Fibroblast of upper back skin (primary cell): ENCODE measurements at regions not wholly inside any gene's neighbourhood (a gene's known extent, or its start where the extent isn't known, plus 50 kb on each side); places are given as distances from the start of the nearest gene placed in this dataset.
"Not testable (repeated sequence)": the region's sequence is repeated elsewhere in the genome, so short reads cannot be mapped to it uniquely, and the experiment has no call there.

Source experiments
- DNase-seq: peaks from one replicate; pipeline ENCODE4 v3.0.0-alpha.2; 2013

DNA sequence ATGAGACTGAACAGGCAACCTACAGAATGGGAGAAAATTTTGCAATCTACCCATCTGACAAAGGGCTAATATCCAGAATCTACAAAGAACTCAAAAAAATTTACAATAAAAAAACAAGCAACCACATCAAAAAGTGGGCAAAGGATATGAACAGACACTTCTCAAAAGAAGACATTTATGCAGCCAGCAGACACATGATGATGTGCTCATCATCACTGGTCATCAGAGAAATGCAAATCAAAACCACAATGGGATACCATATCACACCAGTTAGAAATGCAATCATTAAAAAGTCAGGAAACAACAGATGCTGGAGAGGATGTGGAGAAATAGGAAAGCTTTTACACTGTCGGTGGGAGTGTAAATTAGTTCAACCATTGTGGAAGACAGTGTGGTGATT is 51.7 kb upstream of the PAXBP1 start:
- not testable (repeated sequence) for DNase-seq

DNA sequence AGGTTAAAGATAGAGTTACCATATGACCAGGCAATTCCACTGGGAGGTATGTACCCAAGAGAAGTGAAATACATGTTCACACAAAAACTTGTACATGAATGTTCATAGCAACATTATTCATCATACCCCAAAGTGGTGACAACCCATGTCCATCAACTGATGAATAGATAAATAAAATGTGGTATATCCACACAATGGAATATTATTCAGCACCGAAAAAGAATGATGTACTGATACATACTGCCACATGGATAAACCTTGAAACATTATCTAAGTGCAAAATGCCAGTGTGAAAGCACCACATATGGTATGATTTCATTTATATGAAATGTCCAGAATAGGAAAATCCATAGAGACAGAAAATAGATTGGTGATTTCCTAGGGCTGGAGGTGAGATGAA is 53.4 kb upstream of the PAXBP1 start:
- DNase-seq, result no peak

DNA sequence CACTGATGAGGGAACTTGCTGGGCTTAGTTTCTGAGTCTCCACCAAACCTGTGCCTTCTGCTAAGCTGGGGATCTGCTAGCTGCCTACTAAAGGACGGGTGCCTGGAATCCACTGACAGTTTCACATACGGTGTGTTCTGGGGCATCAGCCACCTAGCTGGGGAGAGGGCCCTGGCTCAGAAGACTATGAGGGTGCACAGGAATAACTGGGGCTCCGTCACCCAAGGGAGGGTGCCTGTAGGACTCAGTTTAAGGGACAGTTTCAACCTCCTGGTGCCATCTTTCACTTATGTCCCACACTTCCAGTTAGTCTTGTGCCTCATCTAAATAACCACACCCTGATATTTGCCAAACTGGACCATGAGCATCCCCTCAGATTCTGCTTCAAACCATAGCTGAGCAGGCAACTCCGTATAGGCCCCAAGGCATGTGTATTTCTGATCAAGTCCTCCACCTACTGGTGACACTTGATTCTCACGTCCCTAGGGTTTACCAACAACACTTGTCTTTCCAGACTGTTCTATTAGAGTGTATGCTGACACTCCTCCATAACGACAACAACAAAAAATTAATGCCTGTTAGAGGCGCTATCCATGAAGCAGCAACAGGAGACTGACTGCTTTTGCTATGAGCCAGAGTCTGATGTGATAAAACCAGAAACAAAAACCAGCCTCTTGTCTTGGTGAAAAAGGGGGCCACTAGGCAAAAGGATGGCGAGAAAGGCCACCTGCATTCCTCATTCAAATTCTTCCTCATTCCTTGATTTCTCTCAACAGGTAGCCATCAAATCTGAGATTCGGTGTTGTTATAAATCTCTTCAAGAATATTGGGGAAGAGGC is 55.0 kb upstream of the PAXBP1 start:
- DNase-seq, result peak; percentile 51

DNA sequence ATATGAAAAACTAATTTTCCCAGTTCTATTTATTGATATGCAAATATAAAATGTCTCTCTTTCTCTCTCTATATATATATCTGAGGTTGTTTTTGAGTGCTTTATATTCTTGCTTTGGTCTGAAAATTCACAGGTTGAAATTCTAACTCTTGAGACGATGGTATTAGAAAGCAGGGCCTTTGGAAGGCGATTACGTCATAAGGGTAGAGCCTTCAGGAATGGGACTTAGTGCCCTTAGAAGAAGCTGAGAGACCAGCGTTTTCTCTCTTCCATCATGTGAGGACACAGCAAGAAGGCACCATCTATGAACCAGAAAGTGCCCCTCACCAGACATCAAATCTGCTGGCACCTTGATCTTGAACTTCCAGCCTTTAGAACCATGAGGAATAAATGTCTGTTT is 57.4 kb upstream of the PAXBP1 start:
- DNase-seq, result no peak

DNA sequence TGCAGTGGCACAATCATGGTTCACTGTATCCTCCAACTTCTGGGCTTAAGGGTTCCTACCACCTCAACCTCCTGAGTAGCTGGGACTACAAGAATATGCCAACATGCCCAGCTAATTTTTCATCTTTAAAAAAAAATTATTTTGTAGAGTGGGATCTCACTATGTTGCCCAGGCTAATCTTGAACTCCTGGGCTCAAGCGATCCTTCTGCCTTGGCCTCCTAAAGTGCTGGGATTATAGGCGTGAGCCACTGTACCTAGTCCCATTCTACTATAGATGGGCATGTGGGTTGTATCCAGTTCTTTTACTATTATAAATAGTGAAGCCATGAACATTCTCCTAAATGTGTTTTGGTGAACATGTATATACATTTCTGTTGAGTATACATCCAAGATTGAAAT is 57.9 kb upstream of the PAXBP1 start:
- no peak for DNase-seq

DNA sequence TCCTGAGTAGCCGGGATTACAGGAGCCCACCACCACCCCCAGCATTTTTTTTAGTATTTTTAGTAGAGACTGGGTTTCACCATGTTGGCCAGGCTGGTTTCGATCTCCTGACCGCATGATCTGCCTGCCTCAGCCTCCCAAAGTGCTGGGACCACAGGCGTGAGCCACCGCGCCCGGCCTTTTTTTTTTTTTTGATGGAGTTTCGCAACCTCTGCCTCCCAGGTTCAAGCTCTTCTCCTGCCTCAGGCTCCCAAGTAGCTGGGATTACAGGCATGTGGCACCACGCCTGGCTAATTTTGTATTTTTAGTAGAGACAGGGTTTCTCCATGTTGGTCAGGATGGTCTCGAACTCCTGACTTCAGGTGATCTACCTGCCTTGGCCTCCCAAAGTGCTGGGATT is 60.2 kb upstream of the PAXBP1 start:
- DNase-seq, result not testable (repeated sequence)

DNA sequence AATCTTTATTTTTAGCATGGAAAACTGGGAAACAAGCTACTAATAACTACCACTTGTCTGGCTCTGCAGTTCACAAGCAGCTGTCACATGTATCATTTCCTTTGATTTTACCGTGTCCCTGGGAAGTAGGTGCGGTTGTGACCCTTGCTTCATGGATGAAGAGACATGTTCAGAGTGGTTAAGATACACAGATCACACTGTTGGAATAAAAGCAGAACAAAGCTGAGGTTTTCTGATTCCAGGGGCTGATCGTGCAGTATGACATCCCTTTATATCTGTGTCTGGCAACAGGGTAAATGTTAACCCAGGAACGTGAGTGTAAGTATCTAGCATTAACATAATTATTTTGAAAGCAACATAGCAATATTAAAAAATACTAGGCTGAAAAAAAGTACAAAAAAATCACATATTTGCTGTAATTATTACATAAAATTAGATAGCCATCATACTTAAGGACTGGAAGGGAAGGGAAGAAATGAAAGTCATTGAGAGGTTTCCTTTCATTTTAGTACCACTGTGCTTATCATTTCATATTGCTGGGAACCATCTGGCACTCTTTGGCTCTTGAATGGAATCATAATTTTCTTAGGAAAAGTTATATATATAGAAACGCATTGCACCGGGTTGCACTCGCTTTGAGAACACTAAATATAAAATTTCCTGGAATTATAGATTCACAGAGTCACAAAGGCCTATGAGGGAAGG is 62.8 kb upstream of the PAXBP1 start:
- no peak for DNase-seq

DNA sequence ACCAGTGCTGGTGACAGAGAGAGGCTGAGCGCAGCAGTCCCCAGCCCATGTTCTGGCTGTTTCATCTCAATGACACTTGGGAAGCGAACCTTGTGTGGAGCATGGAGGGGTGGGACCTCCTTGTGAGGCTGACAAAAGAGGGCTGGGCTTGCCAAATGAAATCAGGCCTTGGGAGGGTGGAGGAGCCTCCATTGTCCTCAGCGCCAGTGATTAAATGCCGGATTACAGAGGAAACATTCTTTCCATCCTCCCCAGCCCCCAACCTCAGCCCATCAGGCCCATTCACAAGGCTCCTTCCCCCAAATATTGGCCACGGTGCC is 63.3 kb upstream of the PAXBP1 start:
- no peak for DNase-seq

DNA sequence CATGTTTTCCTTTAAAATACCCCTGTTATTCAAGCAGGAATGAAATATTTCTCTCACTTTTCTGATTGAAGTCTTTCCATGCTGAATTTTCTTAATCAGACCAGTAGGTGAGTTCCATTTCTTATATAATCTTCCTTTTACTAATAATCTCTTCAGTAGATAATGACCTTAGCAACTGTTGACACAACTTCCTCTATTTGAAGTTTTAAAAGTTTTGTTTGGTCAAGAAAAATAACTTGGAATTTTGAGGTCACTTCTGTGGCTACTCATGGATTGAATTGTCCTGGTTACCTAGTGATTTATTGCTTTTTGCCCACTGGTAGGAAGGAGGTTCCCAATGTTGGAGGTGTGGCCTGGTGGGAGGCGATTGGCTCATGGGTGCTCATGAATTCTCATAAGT is 70.6 kb upstream of the PAXBP1 start:
- no peak for DNase-seq

DNA sequence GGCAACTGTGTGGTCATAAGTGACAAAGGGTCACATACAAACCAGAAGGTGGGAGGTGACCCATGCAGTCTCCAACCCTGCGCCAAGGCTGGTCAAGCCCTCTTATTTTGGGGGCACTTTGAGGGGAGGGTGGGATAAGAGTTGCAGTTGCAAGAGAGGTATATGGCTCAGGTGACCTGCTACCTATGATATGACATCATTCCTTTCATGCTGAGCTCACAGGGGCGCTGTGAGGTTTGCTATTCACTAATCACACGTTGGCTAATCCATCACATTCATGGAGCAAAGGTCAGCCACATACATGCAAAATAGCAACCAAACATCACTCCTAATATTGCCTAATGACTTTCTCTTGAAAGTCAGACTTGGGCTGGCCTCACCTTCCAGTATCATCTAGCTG is 72.0 kb upstream of the PAXBP1 start:
- no peak for DNase-seq

DNA sequence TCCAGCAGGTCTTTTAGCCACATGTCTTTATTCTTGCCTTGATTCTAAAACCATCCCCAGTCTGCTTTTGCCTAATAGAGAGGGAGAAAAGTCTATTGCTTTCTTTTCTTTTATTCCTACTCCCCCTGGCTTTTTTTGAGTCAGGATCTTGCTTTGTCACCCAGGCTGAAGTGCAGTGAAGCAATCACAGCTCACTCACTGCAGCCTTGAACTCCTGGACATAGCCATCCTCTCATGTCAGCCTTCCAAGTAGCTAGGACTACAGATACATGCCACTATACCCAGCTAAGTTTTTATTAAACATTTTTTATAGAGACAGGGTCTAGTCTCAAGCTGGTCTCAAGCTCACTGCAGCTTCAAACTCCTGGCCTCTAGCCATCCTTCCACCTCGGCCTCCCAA is 72.5 kb upstream of the PAXBP1 start:
- no peak for DNase-seq

DNA sequence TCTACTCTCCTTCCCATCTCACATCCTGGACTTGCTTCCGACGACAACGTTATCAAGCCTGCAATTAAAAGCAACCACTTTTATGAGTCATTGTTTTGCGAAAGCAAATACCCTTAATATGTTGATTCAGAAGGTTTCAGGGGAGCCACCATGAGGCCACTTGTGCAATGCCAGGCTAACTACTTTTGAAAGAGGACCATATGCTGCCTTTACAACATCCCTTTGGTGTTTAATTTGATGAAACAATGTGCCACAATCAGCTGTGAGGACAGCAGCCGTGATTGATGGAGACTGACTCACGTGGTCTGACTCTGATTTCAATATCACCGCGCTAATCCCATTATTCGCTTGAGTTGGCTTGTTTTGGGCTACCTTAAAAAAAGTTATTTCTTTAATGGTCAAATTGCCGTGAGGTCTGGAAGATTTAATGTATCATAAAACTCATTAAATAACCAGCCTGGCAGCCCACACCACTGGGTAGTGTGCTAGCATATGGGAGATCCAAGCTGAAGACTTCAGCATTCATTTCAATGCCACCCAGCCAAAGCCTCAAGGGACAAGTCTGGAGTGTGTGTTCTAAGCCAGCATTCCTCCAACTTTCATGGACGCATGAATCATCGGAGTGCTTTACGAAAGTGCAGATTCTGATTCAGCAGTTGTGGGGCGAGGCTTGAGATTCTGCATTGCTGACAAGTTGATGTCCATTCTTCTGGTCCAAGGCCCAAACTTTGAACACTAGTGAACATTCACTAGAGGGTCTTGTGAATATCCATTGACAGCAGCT is 73.3 kb upstream of the PAXBP1 start:
- peak; percentile 77 for DNase-seq

DNA sequence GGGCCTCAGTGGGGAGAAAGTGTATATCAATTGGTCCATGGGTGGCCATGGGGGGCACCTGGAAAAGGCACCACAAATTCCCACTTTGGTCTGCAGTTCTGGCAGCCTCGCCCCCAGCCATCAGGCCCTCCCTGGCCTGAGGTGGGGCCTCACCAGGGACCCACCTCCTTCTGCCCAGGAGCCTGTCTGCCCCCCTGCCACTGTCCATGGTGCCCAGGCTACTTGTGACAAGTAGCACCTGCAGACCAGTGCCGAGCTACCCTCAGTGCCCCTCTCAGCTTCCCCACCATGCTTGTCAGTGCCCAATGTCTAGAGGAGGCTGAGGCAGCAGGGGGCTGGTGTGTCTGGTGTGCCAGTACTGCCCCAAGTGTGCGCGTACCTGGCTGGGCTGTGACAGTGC is 87.1 kb upstream of the PAXBP1 start:
- no peak for DNase-seq

DNA sequence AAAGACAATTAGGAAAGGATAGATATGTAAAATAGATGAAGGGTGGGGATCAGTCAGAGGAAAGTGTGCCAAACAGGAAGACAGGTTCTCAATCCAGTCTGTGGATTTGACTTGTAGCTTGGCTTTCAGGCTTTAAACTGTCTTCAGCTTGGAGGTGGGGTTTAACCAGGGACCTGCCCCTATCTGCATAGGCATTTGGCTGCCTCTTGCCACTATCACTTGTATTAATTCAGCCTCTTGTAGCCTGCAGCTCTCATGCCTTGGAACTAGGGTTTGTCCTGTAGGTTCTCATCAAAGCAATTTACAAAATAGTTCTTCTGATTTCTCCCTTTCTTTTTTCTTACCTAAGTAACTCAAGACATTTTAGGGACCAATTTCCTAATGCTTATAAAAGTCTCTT is 88.8 kb upstream of the PAXBP1 start:
- DNase-seq, result no peak

DNA sequence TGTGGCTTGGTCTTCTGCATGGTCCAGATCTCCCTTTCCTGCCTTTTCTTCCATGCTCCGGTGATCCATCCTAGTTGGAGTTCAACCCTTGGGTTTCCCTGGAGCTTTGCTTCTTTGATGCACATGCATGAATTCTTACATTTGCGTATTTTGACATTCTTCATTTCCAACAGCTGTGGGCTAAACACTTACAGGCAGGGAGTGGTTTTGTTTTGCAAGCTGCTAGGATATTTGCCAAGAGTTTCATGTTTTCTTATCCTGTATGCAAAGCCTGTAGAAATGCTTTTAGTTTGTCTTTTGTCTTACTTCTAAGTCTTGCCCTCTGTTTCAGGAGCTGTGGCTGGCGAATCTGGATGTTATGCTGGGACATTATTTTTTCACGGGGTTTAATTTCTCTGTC is 90.3 kb upstream of the PAXBP1 start:
- peak; percentile 35 for DNase-seq

DNA sequence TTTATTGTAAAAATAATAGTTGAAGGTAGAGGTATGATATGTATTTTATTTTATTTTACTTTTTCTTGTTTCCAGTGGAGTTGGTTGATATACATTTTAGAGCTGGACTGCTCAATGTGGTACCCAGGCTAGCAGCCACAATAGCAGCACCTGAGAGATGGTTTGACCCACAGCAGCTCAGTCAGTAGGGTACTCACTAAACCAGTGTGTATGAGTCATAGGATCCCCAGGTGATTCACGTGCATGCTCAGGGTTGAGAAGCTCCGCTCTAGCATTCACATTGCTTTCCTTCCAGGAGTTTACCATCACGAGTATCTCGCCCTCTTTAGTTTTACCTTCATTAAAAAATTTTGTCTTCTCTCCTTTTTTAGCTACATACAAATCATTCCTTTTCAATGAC is 96.0 kb upstream of the PAXBP1 start:
- DNase-seq, result no peak

DNA sequence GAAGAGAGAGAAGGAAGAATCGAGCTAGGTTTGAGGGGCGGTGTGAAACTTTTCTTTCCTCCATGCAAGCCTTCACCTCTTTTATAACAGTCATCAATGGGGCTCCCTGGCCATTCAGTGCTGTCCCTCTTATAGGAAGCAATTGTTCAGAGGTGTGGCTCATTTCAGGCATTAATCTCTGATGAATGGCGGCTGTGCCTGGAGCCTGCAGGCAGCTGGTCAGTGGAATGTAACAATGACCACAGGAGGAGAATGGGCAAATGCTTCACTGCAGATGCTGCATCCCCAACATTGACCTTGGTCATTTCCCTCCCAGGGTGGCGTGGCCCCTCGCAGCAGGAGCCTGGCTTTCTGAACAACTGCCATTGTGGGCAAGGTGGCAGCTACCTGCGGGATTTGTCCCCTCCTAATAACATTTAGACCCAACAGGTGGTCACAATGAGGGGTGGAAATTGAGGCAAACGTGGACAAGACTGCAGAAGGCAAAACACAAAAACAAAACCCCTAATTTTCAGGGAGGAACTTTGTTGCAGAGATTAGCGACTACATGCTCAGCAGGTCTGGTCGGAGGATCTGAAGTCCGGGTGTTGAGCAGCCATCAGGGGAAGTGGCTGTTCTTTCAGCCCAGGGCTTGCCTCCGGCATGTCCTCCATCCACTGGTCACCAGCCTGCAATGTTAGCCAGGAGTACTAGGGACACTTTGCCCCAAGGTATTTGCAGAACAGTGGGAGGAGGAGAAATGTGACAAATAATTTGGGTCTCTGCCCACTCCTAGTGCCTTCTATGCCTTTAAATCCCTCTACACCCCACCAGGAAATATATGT is 97.3 kb upstream of the PAXBP1 start:
- no peak for DNase-seq

DNA sequence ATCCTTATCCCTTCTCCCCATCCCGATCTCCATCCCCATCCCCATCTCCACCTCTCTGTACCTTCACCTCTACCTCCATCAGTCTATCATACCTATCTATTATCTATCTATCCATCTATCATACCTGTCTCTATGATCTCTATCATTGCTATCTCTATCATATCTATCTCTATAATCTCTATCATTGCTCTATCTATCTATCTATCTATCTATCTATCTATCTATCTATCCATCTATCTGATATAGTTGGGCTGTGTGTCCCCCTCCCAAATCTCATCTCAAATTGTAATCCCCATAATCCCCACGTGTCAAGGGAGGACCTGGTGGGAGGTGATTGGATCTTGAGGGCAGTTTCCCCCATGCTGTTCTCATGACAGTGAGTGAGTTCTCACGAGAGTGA is 97.9 kb upstream of the PAXBP1 start:
- DNase-seq, result no peak

DNA sequence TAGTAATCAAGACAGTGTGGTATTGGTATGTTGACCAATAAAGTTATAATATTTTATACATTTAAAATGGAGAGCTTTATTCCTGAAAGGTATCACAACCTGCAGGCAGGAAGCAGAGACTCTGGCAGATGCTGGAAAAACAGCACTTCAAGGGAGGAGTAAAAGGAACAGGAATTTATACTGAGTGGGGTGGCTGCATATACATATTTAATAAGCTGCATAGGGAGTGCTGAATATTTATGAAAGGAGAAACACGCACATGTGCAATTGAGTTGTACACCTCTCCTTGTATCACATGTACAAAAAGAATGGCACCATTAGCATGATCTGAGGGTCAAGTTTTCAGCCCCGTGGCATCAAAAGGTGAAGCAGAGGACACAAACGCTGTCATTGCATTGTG is 104.9 kb upstream of the PAXBP1 start:
- no peak for DNase-seq

DNA sequence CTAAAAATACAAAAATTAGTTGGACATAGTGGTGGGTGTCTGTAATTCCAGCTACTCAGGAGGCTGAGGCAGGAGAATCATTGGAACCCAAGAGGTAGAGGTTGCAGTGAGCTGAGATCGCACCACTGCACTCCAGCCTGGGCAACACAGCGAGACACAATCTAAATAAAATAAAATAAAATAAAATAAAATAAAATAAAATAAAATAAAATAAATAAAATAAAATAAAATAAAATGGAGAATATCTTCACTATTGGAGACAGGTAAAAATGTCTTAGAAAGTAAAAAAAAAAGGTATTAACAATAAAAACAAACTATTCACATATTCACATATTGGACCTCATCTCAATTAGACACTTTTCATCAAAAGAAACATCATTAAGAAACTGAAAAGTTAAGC is 106.3 kb upstream of the PAXBP1 start:
- DNase-seq, result not testable (repeated sequence)

DNA sequence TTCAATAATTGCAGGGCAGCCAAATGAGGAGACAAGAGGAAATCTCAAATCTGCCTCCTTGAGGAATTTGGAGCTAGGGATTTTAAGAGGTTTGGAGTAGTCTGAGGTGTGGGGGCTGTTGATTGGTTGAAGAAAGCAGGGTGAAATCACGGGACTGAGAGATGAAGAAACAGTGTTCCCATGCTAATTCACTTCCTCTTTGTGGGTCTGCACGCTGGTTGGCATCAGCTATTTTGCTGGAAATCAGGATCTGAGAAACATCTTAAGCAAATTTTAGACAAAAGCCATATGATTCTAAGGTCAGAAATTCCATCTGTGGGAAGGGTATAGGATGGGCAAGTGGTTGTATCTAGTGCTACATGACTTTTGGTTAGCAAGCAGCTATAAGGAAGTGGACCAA is 107.1 kb upstream of the PAXBP1 start:
- no peak for DNase-seq

DNA sequence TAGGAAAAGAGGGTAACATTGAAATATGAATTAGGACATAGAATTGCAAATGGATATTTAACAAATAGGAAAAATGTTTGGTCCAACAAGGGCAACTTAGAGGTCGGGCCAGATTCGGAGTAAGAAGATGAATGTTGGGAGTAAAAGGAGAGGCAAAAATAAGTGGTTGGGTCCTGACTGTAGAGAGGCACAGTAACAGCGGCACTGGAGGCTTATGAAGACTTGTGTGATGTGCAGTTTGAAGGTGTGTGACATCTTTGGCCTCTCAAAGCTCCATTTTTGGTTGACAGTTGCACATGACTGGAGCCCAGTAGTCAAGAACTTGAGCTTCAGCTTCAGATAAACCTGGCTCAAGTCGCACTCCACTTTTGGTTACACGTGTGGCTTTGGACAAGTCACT is 109.9 kb upstream of the PAXBP1 start:
- no peak for DNase-seq

DNA sequence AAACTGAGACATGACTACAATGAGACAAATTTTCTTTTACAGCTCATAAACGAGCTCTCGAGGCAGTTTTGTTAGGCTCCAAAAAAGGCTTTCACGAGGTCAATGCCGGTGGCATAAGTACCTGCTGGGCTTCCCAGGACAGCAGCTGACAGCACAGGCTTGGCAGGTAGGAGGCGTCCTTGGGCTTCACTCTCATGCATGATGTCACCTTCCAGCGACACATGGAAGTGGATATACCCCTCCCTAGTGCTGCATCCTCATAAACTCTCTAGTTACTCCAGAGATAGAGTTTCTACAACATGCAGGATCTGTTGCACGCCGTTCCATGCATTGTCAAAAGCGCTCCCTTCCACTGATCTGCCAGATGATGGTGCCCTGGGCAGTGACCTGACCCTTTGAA is 112.5 kb upstream of the PAXBP1 start:
- DNase-seq, result no peak
